ENCODE measurements at regions not wholly inside any gene's neighbourhood (a gene's known extent, or its start where the extent isn't known, plus 50 kb on each side); places are given as distances from the start of the nearest gene placed in this dataset.
"Not testable (repeated sequence)": the region's sequence is repeated elsewhere in the genome, so short reads cannot be mapped to it uniquely, and the experiment has no call there.

- no peak for DNase-seq
These were observed 131.6 kb upstream of the TCF21 start for GRCh38 chr6:133757335-133757734.

DNA sequence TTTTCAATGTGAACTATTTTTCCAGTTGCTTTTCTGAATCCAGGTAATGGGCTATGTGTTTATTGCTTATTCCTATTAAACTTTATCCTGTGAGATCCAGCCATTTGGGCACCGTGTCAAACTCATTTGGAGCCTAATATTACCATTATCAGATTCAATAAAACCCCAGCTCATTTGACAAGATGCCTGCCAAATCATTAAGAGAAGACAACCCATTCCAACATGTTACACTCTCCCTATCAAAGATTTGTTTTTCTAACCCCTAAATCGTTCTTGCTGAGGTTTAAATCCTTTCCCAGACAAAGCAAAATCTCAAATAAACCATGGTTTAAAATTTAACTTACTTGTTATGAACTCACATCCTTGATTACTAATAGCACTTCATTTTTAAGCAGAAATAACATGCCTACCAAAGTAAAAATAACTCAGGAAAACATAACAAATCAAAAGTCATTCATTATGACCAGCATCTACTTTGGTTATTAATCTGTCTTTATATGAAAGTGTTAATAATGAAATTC, 130.0 kb upstream of the TCF21 start:
- DNase-seq = no peak

DNA sequence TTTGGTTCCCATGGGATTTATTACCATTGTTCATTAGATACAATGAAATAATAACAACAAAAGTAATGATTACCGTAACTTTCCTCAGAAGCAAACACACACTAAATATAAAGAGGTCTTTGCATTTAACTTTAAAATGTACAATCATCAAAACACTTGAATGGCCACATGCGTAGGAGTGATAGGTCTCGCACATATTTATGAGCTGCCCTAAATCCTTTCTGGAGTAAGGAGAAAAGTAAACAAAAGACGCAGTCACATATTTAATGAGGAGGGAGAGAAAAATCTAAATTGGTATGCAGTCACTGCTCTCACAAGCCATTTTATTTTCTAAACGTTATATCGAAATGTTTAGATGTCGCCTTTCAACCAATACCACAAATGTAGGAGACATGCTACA, 129.4 kb upstream of the TCF21 start:
- no peak for DNase-seq

GRCh38 chr6:133761706-133762105, 127.2 kb upstream of the TCF21 start:
- no peak for DNase-seq

- DNase-seq = no peak
These were observed 124.7 kb upstream of the TCF21 start for GRCh38 chr6:133764008-133764753.

DNA sequence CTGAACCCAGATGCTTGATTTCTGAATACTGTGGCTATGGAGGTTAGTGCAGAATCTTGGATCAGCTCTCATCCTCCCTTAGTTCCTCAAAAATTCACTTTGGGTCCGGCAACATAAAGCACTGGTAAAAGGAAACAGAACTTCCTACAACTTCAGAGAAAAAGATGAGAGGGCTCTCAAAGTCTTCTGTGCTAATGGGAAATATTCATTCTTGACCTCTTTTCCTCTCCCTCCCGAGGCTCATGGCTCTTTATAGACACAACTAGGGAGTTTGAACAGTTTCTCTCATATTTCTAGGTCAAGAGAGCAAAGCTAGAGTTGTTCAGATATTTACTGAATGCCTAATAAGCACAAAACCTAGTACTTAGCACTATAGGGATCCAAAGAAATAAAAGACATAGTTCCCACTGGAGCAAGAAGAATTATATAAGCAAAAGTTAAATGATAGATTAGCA, 124.1 kb upstream of the TCF21 start:
- no peak for DNase-seq

- no peak for DNase-seq
These were observed 121.4 kb upstream of the TCF21 start for GRCh38 chr6:133767357-133767970.

DNA sequence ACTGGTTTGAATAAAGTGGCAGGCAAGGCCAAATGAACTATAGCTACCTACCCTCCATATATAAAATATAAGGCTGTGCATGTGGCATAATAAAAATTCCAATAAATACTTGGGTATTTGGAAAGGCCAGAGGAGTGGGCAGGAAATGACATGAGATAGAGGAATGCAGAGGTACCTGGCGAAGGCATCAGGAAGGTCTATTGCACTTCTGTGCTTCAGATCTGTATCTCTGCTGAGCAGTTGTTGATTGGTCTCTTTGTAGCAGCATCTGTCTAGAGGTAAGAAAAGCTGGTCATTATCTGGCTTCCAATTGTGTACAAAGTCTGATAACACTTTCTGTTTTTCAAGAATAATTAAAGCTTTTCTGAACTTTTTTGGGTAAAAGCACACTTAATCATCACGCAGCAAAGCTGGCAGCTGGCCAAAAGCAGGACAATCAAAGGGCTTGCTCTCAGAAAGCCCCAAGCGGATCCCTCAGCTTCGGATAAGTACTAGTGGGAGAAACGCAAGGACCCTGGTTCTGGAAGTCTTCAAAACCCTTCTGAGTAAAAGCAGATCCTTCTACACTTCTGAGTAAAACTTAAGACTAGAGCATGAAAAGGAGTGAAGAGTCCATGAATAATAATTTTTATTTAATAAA, 120.1 kb upstream of the TCF21 start:
- no peak for DNase-seq

DNA sequence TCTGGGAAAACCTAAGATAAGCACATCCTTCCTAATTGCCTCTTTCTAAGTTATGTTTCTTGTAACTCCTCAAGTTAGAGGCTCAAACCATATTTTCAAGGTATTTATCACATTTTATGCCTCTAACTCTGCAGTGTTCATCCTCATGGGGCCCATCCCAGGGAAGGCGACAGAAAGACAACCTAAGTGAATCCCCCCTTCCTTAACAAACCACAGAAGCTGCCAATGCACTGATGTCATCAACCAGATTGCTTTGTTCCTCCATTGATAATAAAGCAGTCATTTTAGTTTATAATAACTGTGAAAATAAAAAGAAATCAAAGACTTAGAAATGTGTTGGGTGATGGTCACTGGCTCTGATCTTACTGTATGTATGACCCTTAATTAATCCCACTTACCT, 119.5 kb upstream of the TCF21 start:
- DNase-seq = no peak

GRCh38 chr6:133772567-133772966, 116.3 kb upstream of the TCF21 start:
- DNase-seq = no peak

DNA sequence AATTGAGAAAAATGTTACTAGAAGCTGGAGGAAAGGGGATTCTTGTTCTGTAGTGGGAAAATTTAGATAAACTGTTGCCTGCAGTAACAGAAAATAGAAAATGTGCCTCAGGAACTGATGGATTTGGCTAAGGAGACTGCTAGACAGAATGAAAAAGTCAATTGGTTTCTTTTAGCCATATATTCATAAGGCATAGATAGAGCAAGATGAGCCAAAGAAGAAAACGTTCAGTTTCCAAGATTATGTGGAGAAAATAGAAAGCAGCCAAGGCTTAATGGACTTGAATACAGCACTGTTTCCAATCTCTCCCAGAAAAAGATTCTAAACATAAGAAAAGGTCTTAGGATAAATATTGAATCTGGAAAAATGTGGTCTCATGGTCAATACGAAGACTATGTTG, 115.1 kb upstream of the TCF21 start:
- DNase-seq = no peak

DNA sequence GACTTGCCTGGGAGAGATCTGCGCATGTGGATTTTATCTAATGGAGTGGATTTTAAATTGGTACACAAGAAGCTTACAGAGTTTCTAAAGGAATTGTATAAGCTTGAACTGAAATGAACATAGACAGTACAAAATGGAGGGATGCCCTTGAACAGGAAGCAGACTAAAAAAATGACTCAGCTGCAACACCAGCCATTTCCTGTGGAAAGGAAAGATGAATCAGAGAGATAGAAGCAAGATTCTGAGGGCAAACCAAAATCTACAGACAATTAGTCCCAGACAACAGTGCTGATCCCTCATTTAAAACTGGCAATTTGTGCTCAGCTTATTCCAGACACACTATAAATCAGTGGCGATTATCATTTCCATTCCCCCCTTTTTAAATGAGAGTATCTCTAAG, 114.6 kb upstream of the TCF21 start:
- no peak for DNase-seq

GRCh38 chr6:133778414-133779130, 110.3 kb upstream of the TCF21 start:
- no peak for DNase-seq

GRCh38 chr6:133779916-133780695, 108.8 kb upstream of the TCF21 start:
- peak; percentile 20 for DNase-seq

GRCh38 chr6:133786016-133786415, 102.9 kb upstream of the TCF21 start:
- no peak for DNase-seq

DNA sequence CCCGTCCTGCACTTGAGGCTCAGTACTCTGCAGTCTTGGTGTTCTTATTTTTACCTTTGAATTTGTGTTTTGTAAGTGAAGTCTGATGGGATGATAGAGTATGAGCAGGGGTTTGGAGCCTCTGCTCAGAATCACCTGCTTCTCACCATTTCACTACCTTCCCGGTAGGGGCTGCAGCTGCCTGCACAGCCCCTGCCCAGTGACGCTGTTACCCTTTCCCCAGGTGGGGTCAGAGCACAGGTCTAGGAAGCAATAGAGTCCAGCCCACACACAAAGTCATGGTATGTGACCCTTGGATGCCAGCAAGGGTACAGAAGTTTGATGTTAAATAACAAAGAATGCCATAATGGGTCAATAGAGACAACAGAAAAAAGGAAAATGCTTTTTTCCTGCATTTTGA, 101.8 kb upstream of the TCF21 start:
- no peak for DNase-seq

DNA sequence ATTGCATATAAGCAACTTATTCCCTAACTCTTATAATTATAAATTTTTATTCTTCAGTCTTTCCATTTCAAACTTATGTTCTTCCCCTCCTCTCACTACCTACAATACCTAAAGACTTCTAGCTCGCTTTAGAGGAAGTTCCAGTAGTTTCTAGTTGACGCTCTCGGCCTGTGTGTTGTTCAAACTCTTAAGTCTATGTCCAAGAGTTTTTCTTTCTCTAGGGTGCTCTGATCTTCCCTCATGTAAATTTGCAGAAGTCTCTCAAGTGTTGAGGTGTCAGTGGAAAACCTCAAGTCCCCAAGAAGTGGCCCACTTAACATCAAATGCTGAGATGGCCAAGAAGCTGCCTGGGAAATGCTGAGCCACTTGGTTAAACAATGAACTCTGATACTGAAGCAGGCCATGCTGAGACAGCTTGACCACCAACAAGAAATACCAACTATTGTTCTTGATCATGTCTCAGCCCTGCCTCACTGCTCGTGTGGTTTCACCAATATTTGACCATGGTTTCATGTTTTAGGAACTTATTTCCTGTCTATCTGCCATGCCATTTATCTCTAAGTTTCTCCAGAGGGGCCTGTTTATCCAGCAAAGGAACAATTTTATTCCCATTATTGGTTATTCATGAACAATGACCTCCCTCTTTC, 100.9 kb upstream of the TCF21 start:
- DNase-seq = no peak

DNA sequence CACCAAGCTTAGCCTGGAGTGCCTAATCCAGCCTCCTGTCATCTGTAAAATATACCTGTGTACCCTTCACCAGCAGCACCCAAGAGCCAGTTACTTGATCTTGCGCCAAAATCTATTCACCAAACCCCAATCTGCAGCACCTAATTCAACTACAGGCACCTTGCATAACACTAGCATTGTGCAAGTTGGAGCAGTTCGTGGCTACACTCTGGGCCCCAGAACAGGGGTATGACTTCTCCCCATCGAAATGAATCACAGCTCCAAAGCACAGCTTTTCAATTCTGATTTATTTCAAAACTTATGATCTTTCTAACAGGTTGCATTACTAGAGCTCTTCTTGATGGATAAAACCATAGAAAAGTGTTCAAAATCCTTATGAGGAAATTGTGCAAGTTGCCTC, 100.4 kb upstream of the TCF21 start:
- DNase-seq = no peak

- DNase-seq = not testable (repeated sequence)
These were observed 99.5 kb upstream of the TCF21 start for GRCh38 chr6:133789449-133789848.

- DNase-seq = not testable (repeated sequence)
These were observed 98.2 kb upstream of the TCF21 start for GRCh38 chr6:133790756-133791155.

GRCh38 chr6:133795051-133795450, 93.9 kb upstream of the TCF21 start:
- not testable (repeated sequence) for DNase-seq

DNA sequence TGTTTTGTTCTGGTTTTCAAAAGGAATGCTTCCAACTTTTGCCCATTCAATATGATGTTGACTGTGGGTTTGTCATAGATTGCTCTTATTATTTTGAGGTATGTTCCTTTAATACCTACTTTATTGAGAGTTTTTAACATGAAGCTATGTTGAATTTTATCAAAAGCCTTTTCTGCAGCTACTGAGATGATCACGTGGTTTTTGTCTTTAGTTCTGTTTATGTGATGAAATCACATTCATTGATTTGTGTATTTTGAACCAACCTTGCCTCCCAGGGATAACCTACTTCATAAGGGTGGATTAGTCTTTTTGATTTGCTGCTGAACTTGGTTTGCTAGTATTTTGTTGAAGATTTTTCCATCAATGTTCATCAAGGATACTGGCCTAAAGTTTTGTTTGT, 92.7 kb upstream of the TCF21 start:
- no peak for DNase-seq

Data from eye (tissue), 1 donor.